Left lobe of liver (tissue), 2 donors: ENCODE measurements at regions not wholly inside any gene's neighbourhood (a gene's known extent, or its start where the extent isn't known, plus 50 kb on each side); places are given as distances from the start of the nearest gene placed in this dataset.
A peak's percentile ranks its signal among the peaks of the same experiment; 100 is the strongest.

Source experiments
- ATAC-seq: fragments of 200-7000 bp; cut with Tn5 transposase; one replicate; pipeline ENCODE4 v1.9.1; 2020; ENCODE audit warnings: mild to moderate bottlenecking, moderate library complexity
- DNase-seq: peaks from one replicate; pipeline ENCODE4 v3.0.0-alpha.2; 2020; ENCODE audit warnings: low spot score
- donor health status: DM: no; HTN: no; CAD: no; lungs with moderate emphysema.
- donor health status: DM: no; HTN: yes; CAD: no.

DNA sequence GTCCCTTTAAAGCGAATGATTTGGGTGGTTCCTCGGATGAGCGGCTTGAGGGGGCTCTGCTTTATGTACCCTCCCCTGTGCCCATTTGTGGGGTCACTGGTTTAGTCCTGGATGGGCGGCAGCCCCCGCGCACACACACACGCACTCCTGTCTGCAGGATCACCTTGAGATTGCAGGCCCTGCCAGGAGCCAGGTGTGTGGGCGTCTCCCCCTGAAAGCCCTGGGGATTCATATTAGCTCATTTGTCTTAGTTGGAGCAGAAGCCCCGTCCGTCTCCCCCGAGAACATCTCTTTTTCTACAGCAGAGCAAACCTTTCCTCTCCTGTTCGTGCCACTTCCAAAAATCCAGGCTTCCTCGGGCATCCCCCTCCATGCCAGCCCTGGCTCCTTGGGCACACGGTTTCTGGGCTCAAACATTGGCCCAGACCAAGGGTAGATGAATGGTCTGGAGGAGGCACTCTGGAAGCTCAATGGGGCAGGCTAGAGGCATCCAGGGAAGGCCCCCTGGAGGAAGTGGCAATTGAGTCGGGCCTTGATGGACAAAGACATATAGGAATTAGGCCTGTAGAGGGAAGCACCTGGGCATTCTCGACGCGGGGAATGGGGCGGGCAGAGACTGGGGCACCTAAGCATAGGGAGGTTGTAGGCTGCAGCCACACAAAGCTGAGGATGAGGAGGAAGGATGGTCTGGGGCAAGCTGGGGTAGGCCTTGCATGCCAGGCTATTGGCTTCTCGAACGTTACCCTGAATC lies 218.5 kb upstream of the GSE1 start:
- DNase-seq (peak; percentile 36), ATAC-seq (no peak)

DNA sequence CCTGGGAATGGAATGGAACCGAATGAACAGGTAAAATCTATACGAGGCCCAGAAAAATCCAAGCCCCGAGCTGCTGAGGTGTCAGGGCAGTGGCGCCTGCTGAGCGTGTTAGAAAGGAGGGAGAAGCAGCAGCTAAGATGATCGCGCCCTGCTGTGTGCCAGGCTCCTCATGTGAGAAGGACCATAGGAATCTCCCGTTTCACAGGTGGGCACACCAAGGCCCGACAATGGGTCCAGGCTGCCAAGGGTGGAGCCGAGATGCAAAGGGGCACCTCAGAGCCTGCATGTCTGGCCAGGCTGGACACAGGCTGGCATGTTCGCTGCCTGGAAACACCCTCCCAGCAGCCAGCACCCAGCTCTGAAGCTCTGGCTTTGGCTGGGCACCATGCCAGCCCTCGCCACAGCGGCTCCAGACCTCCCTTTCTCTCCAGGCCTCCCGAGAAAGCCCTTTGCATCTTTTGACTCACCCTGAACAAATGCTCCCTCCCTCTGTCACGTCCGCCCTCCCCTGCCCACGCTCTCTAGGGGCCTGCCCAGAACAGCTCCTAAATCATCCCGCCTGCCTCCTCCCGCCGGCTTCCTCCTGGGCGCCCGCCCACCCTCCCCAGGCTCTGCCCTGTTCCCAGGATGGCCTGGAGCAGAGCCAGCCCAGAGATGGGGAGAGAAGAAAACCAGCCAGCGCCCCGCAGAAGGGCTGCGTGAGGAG lies 217.8 kb upstream of the GSE1 start:
- peak; percentile 47 for DNase-seq

GRCh38 chr16:85395913-85396878 lies 216.9 kb upstream of the GSE1 start:
- ATAC-seq (no peak), DNase-seq (peak; percentile 35)

More for the DNA sequence above, 217.8 kb upstream of the GSE1 start:
- ATAC-seq, result peak; percentile 4

GRCh38 chr16:85396879-85397871 lies 215.9 kb upstream of the GSE1 start:
- peak; percentile 37 for DNase-seq
- ATAC-seq, result no peak

DNA sequence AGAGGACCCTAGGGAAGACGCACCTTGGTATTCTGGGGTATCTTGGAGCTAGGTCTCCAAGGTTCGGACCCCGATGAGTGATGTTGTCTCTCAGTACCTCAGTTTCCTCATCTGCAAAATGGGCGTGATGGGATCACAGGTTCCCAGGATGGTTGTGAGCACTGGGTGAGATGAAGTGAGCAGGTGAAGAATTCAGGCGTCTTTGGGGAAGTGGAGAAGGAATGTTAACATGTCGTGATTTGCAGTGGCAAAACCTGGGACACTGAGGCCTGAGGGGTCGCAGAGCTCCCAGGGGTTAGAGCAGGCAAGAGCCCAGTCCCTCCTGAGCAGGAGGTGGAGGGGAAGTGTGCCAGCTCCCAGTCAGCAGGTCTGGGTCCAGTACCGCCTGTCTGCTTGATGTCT lies 215.1 kb upstream of the GSE1 start:
- ATAC-seq (no peak), DNase-seq (peak; percentile 40)

- ATAC-seq, result no peak
- DNase-seq, result no peak
Measured at GRCh38 chr16:85398688-85399582, 214.2 kb upstream of the GSE1 start.

DNA sequence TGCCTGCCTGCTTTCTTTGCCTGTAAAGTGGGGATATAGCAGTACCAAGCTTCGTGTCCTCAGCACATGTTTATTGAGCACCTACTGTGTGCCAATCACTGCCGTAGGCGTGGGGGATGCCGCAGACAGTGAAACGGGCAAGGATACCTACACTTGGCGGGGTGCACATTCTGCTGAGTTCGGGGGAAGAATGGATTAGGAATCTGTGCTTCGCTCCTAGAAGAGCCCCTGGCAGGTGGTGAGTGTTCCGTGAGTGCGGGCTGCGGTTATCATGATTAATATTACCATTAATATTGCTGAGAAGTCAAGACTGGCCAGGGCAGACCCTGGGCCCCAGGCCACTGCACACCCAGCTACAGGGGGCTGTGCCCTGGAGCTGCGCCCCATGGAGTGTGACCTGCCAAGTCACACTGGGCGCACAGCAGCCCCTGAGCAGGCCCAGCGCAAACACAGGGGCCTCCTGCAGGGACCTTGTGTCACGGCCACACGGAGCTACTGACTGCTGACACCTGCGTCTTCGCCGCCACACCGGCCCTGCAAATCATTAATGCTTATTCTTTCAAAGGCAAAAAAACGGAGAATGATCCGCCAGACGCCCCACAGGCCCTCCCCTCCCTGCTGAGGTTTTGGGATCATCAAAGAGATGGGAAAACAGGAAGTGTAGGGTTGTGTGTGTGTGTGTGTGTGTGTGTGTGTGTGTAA lies 213.4 kb upstream of the GSE1 start:
- ATAC-seq (no peak), DNase-seq (peak; percentile 36)

DNA sequence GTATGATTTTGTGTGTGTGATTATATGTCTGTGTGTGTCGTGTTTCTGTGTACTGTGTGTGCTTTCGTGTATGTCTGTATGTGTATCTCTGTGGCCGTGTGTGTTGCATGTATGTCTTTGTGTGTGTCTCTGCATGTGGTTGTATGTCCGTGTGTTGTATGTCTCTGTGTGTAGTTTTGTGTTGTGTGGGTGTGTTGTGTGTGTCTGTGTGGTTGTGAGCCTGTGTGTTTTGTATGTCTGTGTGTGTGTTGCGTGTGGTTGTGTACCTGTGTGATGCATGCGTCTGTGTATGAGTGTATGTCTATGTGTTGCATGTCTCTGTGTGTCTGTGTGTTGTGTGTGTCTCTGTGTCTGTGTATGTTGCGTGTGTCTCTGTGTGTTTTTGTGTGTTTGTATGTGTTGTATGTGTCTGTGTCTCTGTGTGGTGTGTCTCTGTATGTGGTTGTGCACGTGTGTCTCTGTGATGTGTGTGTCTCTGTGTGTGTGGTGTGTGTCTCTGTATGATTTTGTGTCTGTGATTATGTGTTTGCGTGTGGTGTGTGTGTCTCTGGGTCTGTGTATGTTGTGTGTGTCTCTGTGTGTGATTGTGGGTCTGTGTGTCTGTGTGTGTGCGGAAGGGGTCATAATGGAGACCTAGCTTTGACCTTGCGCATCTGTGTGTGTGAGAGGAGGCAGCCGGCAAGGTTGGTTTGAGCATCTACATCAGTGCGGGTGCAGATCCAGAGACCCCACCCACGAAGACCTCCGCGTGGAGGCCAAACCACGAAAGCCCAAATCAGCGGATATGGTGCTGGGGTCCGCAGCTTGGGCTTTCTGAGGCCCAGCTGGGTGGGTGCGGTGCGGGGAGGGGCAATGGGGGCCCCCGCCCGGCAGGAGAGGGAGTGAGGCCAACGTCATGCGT lies 212.6 kb upstream of the GSE1 start:
- peak; percentile 33 for DNase-seq
- ATAC-seq, result no peak

GRCh38 chr16:85401370-85401916 lies 211.7 kb upstream of the GSE1 start:
- DNase-seq (peak; percentile 33), ATAC-seq (no peak)

- ATAC-seq, result no peak
- peak; percentile 38 for DNase-seq
Measured at GRCh38 chr16:85401917-85402766, 211.0 kb upstream of the GSE1 start.

GRCh38 chr16:85402910-85403692 lies 210.0 kb upstream of the GSE1 start:
- DNase-seq, result peak; percentile 48

DNA sequence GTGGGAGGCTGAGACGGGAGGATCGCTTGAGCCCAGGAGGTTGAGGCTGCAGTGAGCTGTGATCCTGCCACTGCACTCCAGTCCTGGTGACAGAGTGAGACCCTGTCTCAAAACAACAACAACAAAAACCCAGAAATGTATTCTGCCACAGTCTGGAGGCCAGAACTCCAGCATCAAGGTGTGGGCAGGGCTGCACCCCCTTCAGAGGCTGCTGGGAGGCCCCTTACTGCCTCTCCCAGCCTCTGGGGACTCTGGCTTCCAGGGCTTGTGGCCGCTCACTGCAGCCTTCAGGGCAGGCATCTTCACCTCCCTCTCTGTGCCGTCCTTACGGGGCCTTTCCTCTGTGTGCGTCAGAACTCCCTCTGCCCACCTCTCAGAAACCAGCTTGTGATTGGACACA lies 209.4 kb upstream of the GSE1 start:
- no peak for DNase-seq
- ATAC-seq, result no peak

More at GRCh38 chr16:85402910-85403692, 210.0 kb upstream of the GSE1 start:
- ATAC-seq, result peak; percentile 52

DNA sequence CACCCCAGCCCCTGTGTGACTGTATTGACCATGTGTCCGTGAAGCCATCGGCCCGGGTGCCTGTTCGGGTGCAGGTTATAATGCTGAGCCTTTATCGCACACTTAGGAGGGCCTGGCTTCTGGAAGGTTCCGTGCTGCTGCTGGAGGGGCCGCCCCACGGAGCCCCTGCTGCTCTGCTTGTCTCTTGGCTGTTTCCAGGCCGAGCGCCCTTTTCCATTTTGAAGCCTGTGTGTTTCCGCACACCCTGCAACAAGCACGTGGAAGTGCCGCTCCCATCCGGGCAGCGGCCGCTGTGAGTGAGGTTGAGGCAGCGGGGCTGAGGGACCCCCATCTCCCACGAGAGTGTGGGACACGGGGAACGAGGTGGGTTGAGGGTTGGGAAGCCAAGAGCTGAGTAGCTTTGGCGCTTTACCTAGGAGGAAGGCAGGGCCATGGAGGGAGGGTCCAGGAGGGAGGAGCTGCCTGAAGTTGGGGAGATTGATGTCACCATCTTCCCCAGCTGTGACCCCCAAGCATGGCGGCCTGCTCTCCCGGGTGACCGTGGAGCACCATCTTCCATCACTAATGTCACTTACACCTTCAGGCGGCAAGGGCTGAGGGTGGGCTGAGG lies 200.1 kb upstream of the GSE1 start:
- DNase-seq, result no peak

DNA sequence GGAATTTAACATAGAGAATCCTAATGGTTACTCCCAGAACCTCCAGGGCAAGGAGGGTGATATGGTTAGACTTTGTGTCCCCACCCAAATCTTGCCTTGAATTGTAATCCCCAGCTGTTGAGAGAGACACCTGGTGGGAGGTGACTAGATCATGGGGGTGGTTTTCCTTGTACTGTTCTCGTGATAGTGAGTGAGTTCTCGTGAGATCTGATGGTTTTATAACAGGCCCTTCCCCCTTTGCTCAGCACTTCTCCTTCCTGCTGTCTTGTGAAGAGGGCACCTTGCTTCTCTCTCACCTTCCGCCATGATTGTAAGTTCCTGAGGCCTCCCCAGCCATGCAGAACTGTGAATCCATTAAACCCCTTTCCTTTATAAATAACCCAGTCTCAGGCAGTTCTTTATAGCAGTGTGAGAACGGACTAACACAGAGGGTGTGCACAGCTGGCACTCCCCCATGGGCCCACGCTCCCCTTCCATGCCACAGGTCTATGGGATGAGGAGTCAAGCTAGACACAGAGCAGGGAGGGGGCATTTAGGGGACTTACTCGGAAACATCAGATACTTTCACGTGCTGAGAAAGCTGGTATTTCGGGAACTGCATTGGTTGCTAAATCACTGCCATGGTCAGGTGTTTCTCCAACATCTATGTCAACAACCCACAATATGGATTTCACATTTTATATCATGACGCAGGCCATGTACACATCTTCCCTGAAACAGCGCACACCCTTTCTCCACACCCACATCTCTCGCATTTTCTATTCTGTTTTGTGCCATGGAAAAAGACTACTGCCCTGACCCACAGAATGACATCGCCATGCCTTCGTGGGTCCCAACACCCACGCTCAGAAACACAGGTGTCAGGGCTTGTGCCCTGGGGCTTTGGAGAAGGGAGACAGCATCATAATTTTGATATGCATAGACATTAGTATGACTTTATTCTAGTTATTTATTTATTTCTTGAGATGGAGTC lies 199.1 kb upstream of the GSE1 start:
- DNase-seq (no peak), ATAC-seq (no peak)

More for the DNA sequence above, 200.1 kb upstream of the GSE1 start:
- ATAC-seq, result no peak
